DND-41 (cell line): ENCODE measurements at regions not wholly inside any gene's neighbourhood (a gene's known extent, or its start where the extent isn't known, plus 50 kb on each side); places are given as distances from the start of the nearest gene placed in this dataset.

Source experiments
- CTCF ChIP-seq: IDR thresholded peaks from 2 replicates; pipeline ENCODE4 v1.5.1; 2012; ENCODE audit warnings: borderline replicate concordance, low read length, moderate library complexity, mild to moderate bottlenecking; ENCODE audit not compliant: poor library complexity, severe bottlenecking; ENCODE audit errors: extremely low read depth
- EZH2 ChIP-seq: IDR thresholded peaks from 3 replicates; pipeline ENCODE4 v1.6.1; 2012; ENCODE audit warnings: borderline replicate concordance, low read depth, mild to moderate bottlenecking, moderate library complexity, low read length, inconsistent platforms; ENCODE audit not compliant: severe bottlenecking

GRCh38 chr14:106417224-106418049 is 891.1 kb downstream of the TMEM121 start:
- TF ChIP-seq CTCF (peak; percentile 96), EZH2 (no peak)
